Choroid plexus epithelial cell (primary cell): ENCODE measurements at regions not wholly inside any gene's neighbourhood (a gene's known extent, or its start where the extent isn't known, plus 50 kb on each side); places are given as distances from the start of the nearest gene placed in this dataset.
A peak's percentile ranks its signal among the peaks of the same experiment; 100 is the strongest.

Source experiments
- DNase-seq: peaks from one replicate; pipeline ENCODE4 v3.0.0-alpha.2; 2010; ENCODE audit warnings: low read depth
- H3K4me3 ChIP-seq: 2 replicates; pipeline ENCODE4 v1.5.1; 2011; ENCODE audit warnings: low read depth, mild to moderate bottlenecking, control low read depth, low read length, moderate library complexity
- TF ChIP-seq, protein P1 (sequence below): conservative IDR thresholded peaks from 2 replicates; pipeline ENCODE4 v1.5.1; 2011; ENCODE audit warnings: low read depth, mild to moderate bottlenecking, control low read depth, inconsistent platforms, low read length, moderate library complexity

DNA sequence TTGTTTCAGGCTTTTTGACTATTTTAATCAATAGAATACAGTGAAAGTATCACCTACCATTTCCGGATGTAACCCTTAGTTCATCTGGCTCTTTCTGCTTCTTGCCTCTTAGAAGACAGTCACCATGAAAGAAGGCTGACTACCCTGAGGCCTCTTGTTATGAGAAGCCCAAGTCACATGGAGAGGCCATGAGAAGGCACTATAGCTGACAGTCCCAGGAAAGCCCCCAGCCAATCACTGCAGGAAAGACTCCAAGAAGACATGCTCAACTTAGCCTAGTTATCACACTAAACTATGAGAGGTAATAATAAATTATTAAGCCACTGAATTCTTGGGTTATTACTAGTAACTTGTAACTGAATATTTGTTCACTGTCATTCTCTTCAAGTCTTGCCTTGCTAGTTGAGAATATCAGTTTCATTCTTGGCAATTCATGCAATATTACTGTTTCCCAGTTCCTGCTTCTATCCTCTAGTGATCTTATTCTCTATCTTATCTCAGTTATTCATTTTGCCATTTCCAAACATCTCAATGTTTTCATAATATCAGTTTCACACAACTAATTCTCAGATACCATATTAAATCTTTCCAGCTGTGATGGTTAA, 57.1 kb upstream of the GUCY1A1 start:
- no peak overlapping the region for H3K4me3 ChIP-seq
- TF ChIP-seq, protein P1, sequence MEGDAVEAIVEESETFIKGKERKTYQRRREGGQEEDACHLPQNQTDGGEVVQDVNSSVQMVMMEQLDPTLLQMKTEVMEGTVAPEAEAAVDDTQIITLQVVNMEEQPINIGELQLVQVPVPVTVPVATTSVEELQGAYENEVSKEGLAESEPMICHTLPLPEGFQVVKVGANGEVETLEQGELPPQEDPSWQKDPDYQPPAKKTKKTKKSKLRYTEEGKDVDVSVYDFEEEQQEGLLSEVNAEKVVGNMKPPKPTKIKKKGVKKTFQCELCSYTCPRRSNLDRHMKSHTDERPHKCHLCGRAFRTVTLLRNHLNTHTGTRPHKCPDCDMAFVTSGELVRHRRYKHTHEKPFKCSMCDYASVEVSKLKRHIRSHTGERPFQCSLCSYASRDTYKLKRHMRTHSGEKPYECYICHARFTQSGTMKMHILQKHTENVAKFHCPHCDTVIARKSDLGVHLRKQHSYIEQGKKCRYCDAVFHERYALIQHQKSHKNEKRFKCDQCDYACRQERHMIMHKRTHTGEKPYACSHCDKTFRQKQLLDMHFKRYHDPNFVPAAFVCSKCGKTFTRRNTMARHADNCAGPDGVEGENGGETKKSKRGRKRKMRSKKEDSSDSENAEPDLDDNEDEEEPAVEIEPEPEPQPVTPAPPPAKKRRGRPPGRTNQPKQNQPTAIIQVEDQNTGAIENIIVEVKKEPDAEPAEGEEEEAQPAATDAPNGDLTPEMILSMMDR: no peak
- DNase-seq: no peak

GRCh38 chr4:155608225-155608885, 58.3 kb upstream of the GUCY1A1 start:
- no peak overlapping the region for H3K4me3 ChIP-seq
- peak; percentile 70 for DNase-seq
- TF ChIP-seq, protein P1: no peak

- DNase-seq: no peak
- H3K4me3 ChIP-seq: no peak overlapping the region
- TF ChIP-seq, protein P1: no peak
Measured at GRCh38 chr4:155607481-155607880, 59.2 kb upstream of the GUCY1A1 start.

GRCh38 chr4:155604718-155605626, 61.7 kb upstream of the GUCY1A1 start:
- H3K4me3 ChIP-seq: no peak overlapping the region
- peak; percentile 90 for DNase-seq
- TF ChIP-seq, protein P1: no peak

DNA sequence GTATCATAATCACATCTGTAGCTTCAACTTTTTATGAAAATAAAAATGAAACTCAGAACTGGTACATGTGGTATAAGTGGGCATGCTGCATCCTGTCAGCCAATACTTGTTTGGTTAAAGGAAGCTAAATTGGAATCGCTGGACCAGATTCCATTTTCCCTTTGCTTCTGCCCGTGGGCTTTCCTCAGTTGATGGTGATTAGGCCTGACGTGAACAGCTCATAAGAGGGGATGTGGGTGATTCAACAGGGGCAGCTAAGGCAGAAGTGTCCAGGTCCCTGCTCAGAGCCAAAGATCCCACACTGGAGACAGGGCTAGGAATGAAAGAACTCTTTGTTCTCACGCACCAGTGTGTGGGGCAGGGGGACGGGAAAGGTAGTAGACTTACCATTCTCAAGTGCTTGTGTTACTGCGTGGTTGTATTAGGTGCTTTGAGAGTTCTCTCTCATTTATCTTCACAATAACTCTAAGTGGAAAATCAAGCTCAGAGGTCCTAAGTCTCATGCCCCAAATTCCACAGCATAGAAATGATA, 63.2 kb upstream of the GUCY1A1 start:
- TF ChIP-seq, protein P1: no peak
- H3K4me3 ChIP-seq: no peak overlapping the region
- DNase-seq: no peak

DNA sequence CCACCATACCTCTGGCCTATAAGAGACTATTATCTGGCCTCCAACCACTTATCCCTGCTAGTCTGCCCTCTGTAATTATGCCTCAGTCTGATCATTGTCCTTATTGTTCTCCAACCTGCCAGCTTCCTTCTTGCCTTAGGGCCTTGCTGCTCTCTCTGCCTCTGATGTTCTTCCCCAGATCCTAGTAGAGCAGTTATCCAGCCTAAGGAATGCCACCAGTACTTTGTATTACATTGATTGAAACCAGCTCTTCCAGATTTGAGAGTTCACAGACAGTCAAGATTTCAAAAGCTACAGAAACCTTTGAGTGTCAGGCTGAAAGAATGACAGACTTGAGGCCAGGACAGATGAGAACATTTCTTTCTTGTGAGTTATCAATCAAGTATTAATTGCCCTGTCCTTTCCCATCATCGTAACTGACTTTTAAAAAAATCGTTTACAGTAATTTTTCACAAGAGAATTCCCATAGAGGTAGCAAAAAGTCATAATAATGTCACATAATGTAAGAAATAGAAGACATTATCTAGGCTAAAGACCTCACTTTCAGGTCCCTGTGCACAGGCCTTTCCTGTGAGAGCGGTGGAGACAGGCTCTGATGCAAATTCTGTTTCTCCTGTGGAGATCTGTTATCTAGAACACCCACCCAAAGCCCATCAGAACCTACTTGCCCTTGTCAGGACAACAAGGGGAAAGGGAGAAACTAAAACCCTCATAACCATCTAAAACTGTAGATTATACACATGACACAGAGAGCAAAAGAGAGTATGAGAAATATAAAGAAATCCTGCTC, 64.1 kb upstream of the GUCY1A1 start:
- DNase-seq: no peak
- H3K4me3 ChIP-seq: no peak overlapping the region
- TF ChIP-seq, protein P1: no peak
